ENCODE measurements at regions not wholly inside any gene's neighbourhood (a gene's known extent, or its start where the extent isn't known, plus 50 kb on each side); places are given as distances from the start of the nearest gene placed in this dataset.

- Histone ChIP-seq H4K20me1 (ENCODE audit: insufficient read depth, low read length, poor library complexity, severe bottlenecking) (no peaks in the 10 kb centered on the region), H3K9ac (ENCODE audit: low read depth, low read length, poor library complexity, severe bottlenecking) (no peak overlapping the region), H3K27me3 (ENCODE audit: insufficient read depth, low read length, poor library complexity, severe bottlenecking) (no peaks in the 10 kb centered on the region), H3K4me2 (ENCODE audit: low read depth, low read length, poor library complexity, severe bottlenecking) (no peak overlapping the region), H3F3A (ENCODE audit: low read depth) (no peaks in the 10 kb centered on the region), H3K9me3 (ENCODE audit: insufficient read depth, low read depth, low read length) (no peaks in the 10 kb centered on the region), H2AFZ (ENCODE audit: low read length) (no peak overlapping the region), H3K9me2 (replicated peaks; ENCODE audit: low read depth, low read length) (no peaks in the 10 kb centered on the region), H3K36me3 (ENCODE audit: insufficient read depth, low read length) (no peaks in the 10 kb centered on the region), H3K4me1 (ENCODE audit: insufficient read depth, low read length, poor library complexity, severe bottlenecking) (no peaks in the 10 kb centered on the region), H3K79me2 (ENCODE audit: insufficient read depth, low read length) (no peaks in the 10 kb centered on the region), H3K4me3 (ENCODE audit: low read length, poor library complexity, severe bottlenecking) (no peak overlapping the region)
- no peak for TF ChIP-seq EZH2phosphoT487 (IDR thresholded peaks at IDR 0.05; ENCODE audit: borderline replicate concordance)
- TF ChIP-seq CTCF (conservative IDR thresholded peaks at IDR 0.05; ENCODE audit: low read length) = no peak
These were observed 251.0 kb upstream of the NRSN1 start for GRCh38 chr6:23875006-23875405.

- Histone ChIP-seq H3K4me1 (ENCODE audit: insufficient read depth, low read length, poor library complexity, severe bottlenecking) (no peaks in the 10 kb centered on the region), H3F3A (ENCODE audit: low read depth) (no peaks in the 10 kb centered on the region), H3K9ac (ENCODE audit: low read depth, low read length, poor library complexity, severe bottlenecking) (no peak overlapping the region), H3K4me3 (ENCODE audit: low read length, poor library complexity, severe bottlenecking) (no peak overlapping the region), H3K9me3 (ENCODE audit: insufficient read depth, low read depth, low read length) (no peaks in the 10 kb centered on the region), H2AFZ (ENCODE audit: low read length) (no peak overlapping the region), H3K36me3 (ENCODE audit: insufficient read depth, low read length) (no peaks in the 10 kb centered on the region), H3K9me2 (replicated peaks; ENCODE audit: low read depth, low read length) (no peaks in the 10 kb centered on the region), H4K20me1 (ENCODE audit: insufficient read depth, low read length, poor library complexity, severe bottlenecking) (no peaks in the 10 kb centered on the region), H3K4me2 (ENCODE audit: low read depth, low read length, poor library complexity, severe bottlenecking) (no peak overlapping the region), H3K27me3 (ENCODE audit: insufficient read depth, low read length, poor library complexity, severe bottlenecking) (no peaks in the 10 kb centered on the region), H3K79me2 (ENCODE audit: insufficient read depth, low read length) (no peaks in the 10 kb centered on the region)
- TF ChIP-seq EZH2phosphoT487 (IDR thresholded peaks at IDR 0.05; ENCODE audit: borderline replicate concordance) (no peak), CTCF (conservative IDR thresholded peaks at IDR 0.05; ENCODE audit: low read length) (no peak)
These were observed 246.2 kb upstream of the NRSN1 start for GRCh38 chr6:23879816-23880215.

- Histone ChIP-seq H3K4me3 (ENCODE audit: low read length, poor library complexity, severe bottlenecking) (no peak overlapping the region), H3K9me3 (ENCODE audit: insufficient read depth, low read depth, low read length) (no peaks in the 10 kb centered on the region), H2AFZ (ENCODE audit: low read length) (no peak overlapping the region), H3K9ac (ENCODE audit: low read depth, low read length, poor library complexity, severe bottlenecking) (no peak overlapping the region), H3K36me3 (ENCODE audit: insufficient read depth, low read length) (no peaks in the 10 kb centered on the region), H3K4me1 (ENCODE audit: insufficient read depth, low read length, poor library complexity, severe bottlenecking) (no peaks in the 10 kb centered on the region), H3K4me2 (ENCODE audit: low read depth, low read length, poor library complexity, severe bottlenecking) (no peak overlapping the region), H4K20me1 (ENCODE audit: insufficient read depth, low read length, poor library complexity, severe bottlenecking) (no peaks in the 10 kb centered on the region), H3K79me2 (ENCODE audit: insufficient read depth, low read length) (no peaks in the 10 kb centered on the region), H3K9me2 (replicated peaks; ENCODE audit: low read depth, low read length) (no peaks in the 10 kb centered on the region), H3K27me3 (ENCODE audit: insufficient read depth, low read length, poor library complexity, severe bottlenecking) (no peaks in the 10 kb centered on the region), H3F3A (ENCODE audit: low read depth) (no peaks in the 10 kb centered on the region)
- no peak for TF ChIP-seq CTCF (conservative IDR thresholded peaks at IDR 0.05; ENCODE audit: low read length)
- TF ChIP-seq EZH2phosphoT487 (IDR thresholded peaks at IDR 0.05; ENCODE audit: borderline replicate concordance) = no peak
These were observed 235.3 kb upstream of the NRSN1 start for GRCh38 chr6:23890543-23891227.

Data from Loucy (cell line).